ENCODE measurements at regions not wholly inside any gene's neighbourhood (a gene's known extent, or its start where the extent isn't known, plus 50 kb on each side); places are given as distances from the start of the nearest gene placed in this dataset.

DNA sequence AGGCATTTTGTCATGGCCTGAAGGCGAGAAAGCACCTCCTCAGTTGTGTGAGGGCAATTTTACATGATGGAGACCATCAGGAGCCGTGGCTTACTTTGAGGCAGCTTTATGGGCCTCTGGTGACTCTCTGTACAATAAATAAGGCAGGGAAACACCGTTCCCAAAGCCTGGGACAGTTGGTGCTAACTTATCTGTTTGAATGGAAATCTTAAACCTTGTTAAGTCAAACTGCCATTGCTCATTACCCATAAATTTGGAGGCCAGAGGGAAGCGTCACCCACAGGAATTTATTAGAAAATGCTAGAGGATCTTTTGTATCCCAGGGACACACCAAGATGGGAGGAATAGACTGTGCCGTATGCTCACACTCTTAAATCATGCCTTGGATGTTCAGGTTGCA is 1156.9 kb downstream of the BRD1 start:
- no peaks in the 10 kb centered on the region for H3K36me3 Mint-ChIP-seq
- no peak overlapping the region for H3K4me3 Mint-ChIP-seq
- ATAC-seq, result no peak

DNA sequence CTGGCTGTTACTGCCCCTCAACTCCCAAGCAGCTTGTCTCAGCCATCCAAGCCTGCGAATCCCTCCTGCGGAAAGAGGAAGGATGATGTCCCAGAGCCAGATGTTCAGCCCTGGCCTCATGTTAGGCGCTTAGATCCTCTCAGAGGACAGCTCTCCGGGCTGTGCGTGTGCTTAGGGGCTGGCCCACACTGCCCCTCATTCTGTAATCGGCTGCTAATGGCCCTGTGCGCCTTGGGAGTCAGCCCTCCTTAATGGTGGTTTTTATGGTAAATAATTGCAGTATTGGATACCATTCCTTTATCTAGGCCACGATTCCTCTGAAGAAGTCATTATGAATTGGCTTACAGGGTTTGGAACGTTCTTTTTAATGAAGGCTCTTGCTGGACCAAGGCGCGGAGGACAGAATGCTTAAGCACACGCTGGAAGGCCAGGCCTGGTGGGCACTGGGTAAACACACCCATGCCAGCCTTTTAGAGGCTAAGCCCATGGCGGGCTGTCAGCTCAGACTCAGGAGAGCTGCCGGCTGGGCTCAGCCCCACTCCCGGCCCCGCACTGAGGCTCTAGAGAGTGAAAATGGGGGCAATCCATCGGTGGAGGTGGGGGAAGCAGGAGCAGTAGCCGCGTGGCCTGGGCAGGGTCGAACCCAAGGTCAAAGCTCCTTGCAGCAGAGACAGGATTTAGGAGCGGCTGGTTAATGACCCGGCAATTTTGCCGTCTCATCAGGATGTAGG is 1157.5 kb downstream of the BRD1 start:
- Mint-ChIP-seq H3K27ac (no peak overlapping the region), H3K36me3 (no peaks in the 10 kb centered on the region), H3K27me3 (no peaks in the 10 kb centered on the region), H3K9me3 (peaks cover 0 to 21% (median 16%) of the 10 kb centered on the region in 9 donors), H3K4me3 (no peak overlapping the region), H3K4me1 (no peaks in the 10 kb centered on the region)
- DNase-seq, result no peak
- POLR2A ChIA-PET, result no interaction called here
- no peak for ATAC-seq

More for the DNA sequence above, 1156.9 kb downstream of the BRD1 start:
- no peaks in the 10 kb centered on the region for H3K4me1 Mint-ChIP-seq
- peaks cover 0 to 20% (median 13%) of the 10 kb centered on the region in 9 donors for H3K9me3 Mint-ChIP-seq
- H3K27ac Mint-ChIP-seq, result no peak overlapping the region
- no peaks in the 10 kb centered on the region for H3K27me3 Mint-ChIP-seq
- POLR2A ChIA-PET, result no interaction called here
- no peak for DNase-seq

DNA sequence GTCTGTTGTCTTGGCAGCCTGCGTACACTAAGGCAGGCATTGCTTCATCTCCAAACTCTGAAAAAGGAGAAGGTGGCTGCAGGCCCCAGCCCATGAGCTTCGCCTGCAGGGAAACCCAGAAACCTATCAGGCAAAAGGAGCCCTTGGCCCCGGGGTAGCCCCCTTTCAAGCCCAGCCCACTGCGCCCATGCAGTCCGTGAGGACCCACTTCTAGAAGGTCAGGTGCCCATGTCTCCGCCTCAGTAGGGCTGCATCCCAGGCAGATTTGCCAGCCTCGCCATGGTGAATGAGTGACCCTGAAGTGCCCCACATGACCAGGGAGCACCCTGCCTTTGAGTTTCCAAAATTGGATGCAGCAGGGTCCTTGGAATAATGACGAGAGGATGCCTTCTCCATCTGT is 1158.4 kb downstream of the BRD1 start:
- H3K27ac Mint-ChIP-seq, result no peak overlapping the region
- H3K4me1 Mint-ChIP-seq, result no peaks in the 10 kb centered on the region
- POLR2A ChIA-PET, result no interaction called here
- no peaks in the 10 kb centered on the region for H3K27me3 Mint-ChIP-seq
- H3K36me3 Mint-ChIP-seq, result peaks cover 0 to 5% (median 0%) of the 10 kb centered on the region in 3 donors
- H3K4me3 Mint-ChIP-seq, result no peak overlapping the region
- no peak for DNase-seq
- ATAC-seq, result no peak
- H3K9me3 Mint-ChIP-seq, result peaks cover 0 to 30% (median 20%) of the 10 kb centered on the region in 9 donors

DNA sequence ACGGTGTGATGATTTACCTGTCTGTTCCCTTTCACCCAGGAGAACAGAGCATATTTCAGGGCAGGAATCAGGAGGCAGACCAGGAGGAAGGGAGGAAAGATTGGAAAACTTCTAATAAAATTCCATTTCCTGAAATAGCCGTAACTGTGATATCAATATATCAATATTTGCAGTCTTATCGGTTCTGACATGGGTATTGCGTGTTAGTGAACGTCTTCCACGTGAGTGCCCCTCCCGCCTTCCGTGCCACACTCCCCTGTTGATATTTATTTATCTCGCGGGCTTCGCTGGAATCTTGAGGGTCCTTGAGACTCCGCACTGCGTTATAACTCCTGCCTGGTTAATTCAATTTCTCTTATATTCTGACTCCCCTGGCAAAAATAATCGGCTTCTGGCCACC is 1160.4 kb downstream of the BRD1 start:
- Mint-ChIP-seq H3K4me3 (no peak overlapping the region), H3K27ac (no peak overlapping the region), H3K9me3 (peaks cover 0 to 35% (median 16%) of the 10 kb centered on the region in 9 donors), H3K27me3 (no peaks in the 10 kb centered on the region), H3K4me1 (no peaks in the 10 kb centered on the region), H3K36me3 (peaks cover 0 to 8% (median 0%) of the 10 kb centered on the region in 3 donors)
- DNase-seq (no peak), ATAC-seq (no peak)
- POLR2A ChIA-PET, result no interaction called here

DNA sequence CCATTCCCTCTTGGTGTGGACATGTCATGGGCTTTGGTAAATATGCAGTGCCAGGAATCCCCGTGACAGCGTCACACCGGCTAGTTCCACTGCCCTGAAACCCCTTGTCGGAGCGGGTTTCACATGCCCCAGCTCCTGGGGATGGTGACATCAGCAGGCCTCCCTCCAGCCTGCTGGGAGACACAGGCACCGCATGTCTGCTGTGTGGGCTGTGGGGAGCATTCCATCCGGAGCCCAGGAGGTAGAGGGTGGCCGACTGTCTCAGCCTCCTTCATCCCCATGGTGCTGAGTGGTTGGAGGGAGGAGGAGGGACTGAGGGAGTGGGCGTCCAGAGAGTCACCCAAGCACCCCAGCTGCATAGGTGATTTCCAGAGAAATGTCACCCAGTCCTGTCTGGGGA is 1161.1 kb downstream of the BRD1 start:
- Mint-ChIP-seq H3K36me3 (peaks cover 0 to 8% (median 0%) of the 10 kb centered on the region in 3 donors), H3K4me3 (no peak overlapping the region), H3K27ac (no peak overlapping the region), H3K27me3 (no peaks in the 10 kb centered on the region), H3K4me1 (no peaks in the 10 kb centered on the region), H3K9me3 (peaks cover 0 to 28% (median 14%) of the 10 kb centered on the region in 9 donors)
- no peak for DNase-seq
- POLR2A ChIA-PET, result no interaction called here
- no peak for ATAC-seq

DNA sequence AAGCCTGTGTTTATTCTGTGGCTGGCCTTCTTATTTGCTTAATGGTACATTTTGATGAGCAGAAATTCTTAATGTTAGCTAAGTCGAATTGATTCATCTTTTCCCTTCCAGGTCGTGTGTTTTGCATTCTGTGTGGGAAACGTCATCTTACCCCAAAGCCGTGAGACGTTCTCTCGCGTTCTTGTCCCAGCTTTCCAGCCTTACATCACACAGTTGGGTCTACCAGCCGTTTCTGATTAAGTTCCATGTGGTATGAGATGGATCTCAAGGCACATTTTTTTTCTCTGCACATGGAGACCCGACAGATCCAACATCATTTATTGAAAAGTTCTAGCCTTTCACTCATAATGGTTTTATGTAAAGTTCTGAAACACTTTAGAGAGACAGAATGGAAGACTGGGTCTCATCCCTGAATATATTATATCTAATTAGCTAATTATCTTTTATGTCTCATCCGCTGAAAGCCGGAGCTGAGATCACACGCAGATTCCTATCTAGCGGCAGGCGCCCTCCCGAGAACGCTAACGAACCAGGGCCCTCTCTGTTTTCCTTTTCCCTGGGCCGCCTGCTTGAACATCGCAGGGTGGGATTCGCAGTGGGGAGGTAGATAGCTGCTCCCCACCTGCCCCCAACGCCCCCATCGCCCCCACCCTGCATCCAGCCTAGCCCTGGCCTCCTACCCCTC is 1162.2 kb downstream of the BRD1 start:
- no peak for DNase-seq
- Mint-ChIP-seq H3K4me3 (no peak overlapping the region), H3K4me1 (no peaks in the 10 kb centered on the region), H3K27me3 (no peaks in the 10 kb centered on the region), H3K9me3 (peaks cover 0 to 26% (median 12%) of the 10 kb centered on the region in 9 donors), H3K36me3 (peaks cover 0 to 8% (median 0%) of the 10 kb centered on the region in 3 donors), H3K27ac (no peak overlapping the region)
- POLR2A ChIA-PET, result no interaction called here
- ATAC-seq, result no peak

DNA sequence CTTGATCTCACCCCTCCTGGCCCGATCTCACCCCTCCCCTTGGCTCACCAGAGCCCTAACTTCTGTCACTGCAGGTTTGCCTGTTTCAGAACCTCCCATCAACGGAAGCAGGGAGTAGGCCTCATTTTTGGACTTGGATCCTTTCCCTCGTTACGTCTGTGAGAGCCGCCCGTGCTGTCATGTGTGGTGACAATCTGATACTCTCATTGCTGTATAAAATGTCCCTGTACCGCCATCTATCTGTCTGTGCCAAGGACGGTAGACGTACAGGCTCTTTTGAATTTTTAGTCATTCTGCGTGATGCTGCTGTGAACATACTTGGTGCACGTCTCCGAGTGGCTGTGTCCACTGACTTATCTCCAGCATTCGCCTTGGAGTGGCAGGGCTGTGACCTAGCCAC is 1163.1 kb downstream of the BRD1 start:
- H3K4me3 Mint-ChIP-seq, result no peak overlapping the region

DNA sequence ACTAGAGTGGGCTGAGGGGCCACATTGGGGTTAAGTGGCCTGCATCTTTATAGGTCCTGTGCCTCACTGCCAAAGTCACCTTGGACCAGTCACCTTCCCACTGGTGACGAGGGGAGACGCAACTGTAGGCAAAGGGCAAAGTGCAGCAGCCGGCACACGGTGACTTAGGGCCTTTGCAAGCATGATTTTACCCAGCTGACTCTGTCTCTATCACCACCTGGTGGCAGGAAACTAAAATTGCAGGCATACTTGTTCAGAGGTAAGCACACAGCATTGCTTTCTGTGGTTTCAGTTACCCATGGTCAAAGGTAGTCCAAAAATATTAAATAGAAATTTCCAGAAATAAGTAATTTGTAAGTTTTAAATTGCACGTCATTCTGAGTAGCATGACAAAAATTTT is 1164.4 kb downstream of the BRD1 start:
- H3K27ac Mint-ChIP-seq, result no peak overlapping the region
- peaks cover 0 to 26% (median 12%) of the 10 kb centered on the region in 9 donors for H3K9me3 Mint-ChIP-seq
- no peak for DNase-seq
- peaks cover 0 to 2% (median 0%) of the 10 kb centered on the region in 5 donors for H3K27me3 Mint-ChIP-seq
- H3K4me3 Mint-ChIP-seq, result no peak overlapping the region
- ATAC-seq, result no peak
- H3K4me1 Mint-ChIP-seq, result no peaks in the 10 kb centered on the region
- H3K36me3 Mint-ChIP-seq, result peaks cover 0 to 8% (median 0%) of the 10 kb centered on the region in 3 donors
- POLR2A ChIA-PET, result no interaction called here

More for the DNA sequence above, 1163.1 kb downstream of the BRD1 start:
- ATAC-seq (no peak), DNase-seq (no peak)
- Mint-ChIP-seq H3K4me1 (no peaks in the 10 kb centered on the region), H3K27ac (no peak overlapping the region), H3K27me3 (no peaks in the 10 kb centered on the region), H3K9me3 (peaks cover 0 to 26% (median 12%) of the 10 kb centered on the region in 9 donors), H3K36me3 (peaks cover 0 to 8% (median 0%) of the 10 kb centered on the region in 3 donors)
- POLR2A ChIA-PET, result no interaction called here

DNA sequence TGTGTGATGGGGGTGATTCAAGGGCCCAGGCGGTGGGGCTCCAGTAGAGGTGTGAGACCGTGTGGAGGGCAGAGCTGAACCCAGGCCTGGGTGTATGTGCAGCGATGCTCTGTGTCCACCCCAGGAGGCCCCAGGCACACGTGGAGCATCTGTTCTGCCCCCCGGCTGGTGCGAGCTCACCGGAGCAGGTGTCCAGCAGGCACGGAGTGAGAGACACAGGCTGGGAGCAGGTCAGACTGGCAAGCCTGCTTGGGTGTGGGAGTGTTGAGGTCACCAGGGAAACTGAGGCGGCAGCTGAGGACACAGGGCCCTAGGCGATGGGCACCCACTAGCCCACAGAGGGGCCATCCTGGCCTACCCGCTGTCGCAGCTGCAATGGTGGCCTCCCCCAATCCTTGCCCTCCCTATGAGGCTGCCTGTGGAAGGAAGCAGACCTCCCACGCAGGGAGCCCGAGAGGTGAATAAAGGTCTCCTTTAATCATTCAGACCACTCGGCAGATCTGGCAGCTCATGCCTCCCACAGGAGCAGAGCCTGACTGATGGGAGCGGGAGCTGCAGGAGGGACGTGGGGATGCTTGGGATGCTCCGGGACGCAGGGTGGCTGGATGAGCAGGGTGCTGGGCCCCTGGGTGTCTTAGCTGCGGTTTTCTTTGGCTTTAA is 1165.1 kb downstream of the BRD1 start:
- H3K4me1 Mint-ChIP-seq, result no peaks in the 10 kb centered on the region
- POLR2A ChIA-PET, result no interaction called here
- H3K4me3 Mint-ChIP-seq, result no peak overlapping the region
- H3K27me3 Mint-ChIP-seq, result peaks cover 0 to 2% (median 0%) of the 10 kb centered on the region in 5 donors
- DNase-seq, result no peak
- peaks cover 0 to 26% (median 12%) of the 10 kb centered on the region in 9 donors for H3K9me3 Mint-ChIP-seq
- peaks cover 0 to 8% (median 0%) of the 10 kb centered on the region in 3 donors for H3K36me3 Mint-ChIP-seq
- H3K27ac Mint-ChIP-seq, result no peak overlapping the region
- no peak for ATAC-seq

DNA sequence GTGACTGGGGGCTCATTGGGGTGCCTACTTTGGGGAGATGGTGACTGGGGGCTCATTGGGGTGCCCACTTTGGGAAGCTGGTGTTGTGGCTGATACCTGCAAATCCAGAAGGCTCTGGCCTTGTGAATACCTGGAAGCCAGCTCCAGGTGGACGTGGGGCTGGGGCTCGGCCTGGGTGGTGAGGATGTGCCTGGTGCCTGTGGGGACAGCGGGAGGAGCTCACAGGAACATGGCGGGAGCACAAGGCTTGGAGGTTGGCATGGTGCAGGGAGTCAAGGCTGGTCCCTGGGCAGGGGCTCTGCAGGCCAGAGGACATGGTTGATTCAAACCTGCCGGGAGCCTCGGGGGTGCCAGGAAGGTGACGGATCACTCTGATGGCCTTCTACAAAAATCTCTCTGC is 1165.7 kb downstream of the BRD1 start:
- H3K9me3 Mint-ChIP-seq, result peaks cover 0 to 26% (median 12%) of the 10 kb centered on the region in 9 donors
- no peak for DNase-seq
- H3K27ac Mint-ChIP-seq, result peak overlapping the region in 1 of 10 donors; percentile 51
- no peak for ATAC-seq
- H3K27me3 Mint-ChIP-seq, result peaks cover 0 to 4% (median 0%) of the 10 kb centered on the region in 5 donors
- no peak overlapping the region for H3K4me3 Mint-ChIP-seq
- POLR2A ChIA-PET, result no interaction called here
- no peaks in the 10 kb centered on the region for H3K4me1 Mint-ChIP-seq
- peaks cover 0 to 8% (median 0%) of the 10 kb centered on the region in 3 donors for H3K36me3 Mint-ChIP-seq

DNA sequence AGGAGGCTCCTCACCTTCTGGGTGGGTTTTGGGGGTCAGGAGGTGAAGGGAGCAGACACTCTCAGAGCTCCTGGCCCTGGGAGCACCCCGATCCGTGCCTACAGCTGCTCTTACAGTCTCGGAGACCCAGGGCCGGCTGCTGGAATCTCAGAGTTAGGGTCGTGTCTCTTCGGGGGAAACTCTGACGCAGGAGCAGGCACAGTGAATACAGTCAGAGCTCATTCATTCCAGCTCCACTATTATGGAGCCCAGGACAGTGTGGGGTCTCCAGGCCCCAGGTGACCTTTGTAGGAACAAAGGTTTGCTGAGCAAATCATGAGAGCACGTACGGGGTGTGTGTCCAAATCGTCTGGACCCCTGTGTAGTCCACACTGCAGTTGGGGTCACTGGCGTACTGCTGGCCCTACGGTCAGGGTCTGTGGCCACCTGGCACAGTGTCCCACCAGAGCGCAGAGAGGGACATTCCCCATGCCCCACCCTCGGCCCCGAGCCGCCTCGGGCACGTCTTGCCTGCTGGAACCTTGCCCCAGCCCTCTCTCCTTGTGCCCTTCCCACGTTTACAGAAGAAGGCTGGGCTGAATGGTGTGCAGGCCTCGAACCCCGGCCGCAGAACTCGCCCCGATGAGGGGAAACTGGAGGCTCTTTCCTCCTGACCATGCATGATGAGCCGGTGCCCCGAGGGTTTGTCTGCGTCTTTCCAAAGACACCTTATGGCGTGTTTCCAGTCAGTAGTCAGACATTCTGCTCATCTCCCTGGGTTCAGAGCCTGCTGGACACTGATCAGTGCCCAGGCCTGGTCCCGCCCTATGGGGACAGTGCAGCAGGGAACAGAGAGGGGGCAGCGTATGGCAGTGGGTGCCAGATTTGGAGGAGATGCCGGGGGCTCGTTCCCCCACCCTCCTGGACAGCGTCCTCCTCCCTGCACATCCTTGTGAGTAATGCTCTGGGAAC is 1166.6 kb downstream of the BRD1 start:
- H3K36me3 Mint-ChIP-seq, result peaks cover 0 to 8% (median 0%) of the 10 kb centered on the region in 3 donors
- peak overlapping the region in 1 of 10 donors; percentile 29 for H3K27ac Mint-ChIP-seq
- POLR2A ChIA-PET, result no interaction called here
- DNase-seq, result no peak
- H3K4me1 Mint-ChIP-seq, result no peaks in the 10 kb centered on the region
- H3K27me3 Mint-ChIP-seq, result peaks cover 0 to 4% (median 0%) of the 10 kb centered on the region in 5 donors
- peaks cover 0 to 26% (median 12%) of the 10 kb centered on the region in 9 donors for H3K9me3 Mint-ChIP-seq
- ATAC-seq, result no peak
- no peak overlapping the region for H3K4me3 Mint-ChIP-seq

DNA sequence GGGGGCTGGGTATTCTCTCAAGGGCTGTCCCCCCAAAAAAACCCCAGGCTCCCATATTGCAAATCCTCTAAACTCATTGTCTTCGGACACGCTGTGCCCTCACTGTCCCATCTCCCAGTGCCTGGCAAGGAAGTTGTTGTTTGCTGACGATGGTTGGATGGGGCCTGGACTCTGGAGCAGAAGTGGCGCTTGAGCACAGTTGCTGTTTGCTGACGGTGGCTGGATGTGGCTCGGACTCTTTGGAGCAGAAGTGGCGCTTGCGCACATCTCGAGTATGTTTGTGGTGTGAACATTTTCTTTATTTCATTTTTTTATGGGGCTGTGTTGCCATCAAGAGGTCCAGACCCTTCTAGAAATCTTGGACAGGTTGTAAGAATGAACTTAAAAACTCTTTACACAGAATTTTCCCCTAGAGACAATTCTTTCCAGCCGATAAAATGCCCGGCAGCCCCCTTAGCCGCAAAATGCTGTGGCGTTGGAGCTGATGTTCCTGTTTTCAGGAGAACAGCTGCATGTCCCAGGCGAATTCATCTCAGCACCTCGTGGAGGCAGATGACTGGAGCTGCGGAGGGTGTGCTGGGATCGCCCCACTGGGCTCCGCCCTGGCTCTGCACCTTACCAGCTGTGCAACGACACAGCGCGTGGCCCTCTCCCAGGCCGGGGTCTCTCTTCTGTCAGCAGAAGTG is 1167.4 kb downstream of the BRD1 start:
- Mint-ChIP-seq H3K27me3 (peaks cover 0 to 4% (median 0%) of the 10 kb centered on the region in 5 donors), H3K36me3 (peaks cover 0 to 8% (median 0%) of the 10 kb centered on the region in 3 donors), H3K4me3 (no peak overlapping the region), H3K27ac (peak overlapping the region in 1 of 10 donors; percentile 29), H3K9me3 (peaks cover 0 to 24% (median 13%) of the 10 kb centered on the region in 9 donors), H3K4me1 (no peaks in the 10 kb centered on the region)
- no peak for ATAC-seq
- DNase-seq, result no peak
- POLR2A ChIA-PET, result no interaction called here

Data from naive thymus-derived CD8-positive, alpha-beta T cell (primary cell).